Esophagus muscularis mucosa (tissue), 4 donors: ENCODE measurements at regions not wholly inside any gene's neighbourhood (a gene's known extent, or its start where the extent isn't known, plus 50 kb on each side); places are given as distances from the start of the nearest gene placed in this dataset.

Experiments used
- CTCF ChIP-seq, 3 experiments: fragments of 200-600 bp in 2 of 3; fragments of 450-650 bp in 1 of 3; sonication (generic) in 2 of 3; IDR thresholded peaks; one replicate each; pipeline ENCODE4 v1.5.1; 2017 to 2019; ENCODE audit warnings: antibody characterized with exemption in 3 of 3, mild to moderate bottlenecking in 2 of 3, moderate library complexity in 1 of 3
- EP300 ChIP-seq: sonication (generic); formaldehyde crosslinking; IDR thresholded peaks from one replicate; pipeline ENCODE4 v1.6.1; 2017; ENCODE audit warnings: antibody characterized with exemption
- POLR2A ChIP-seq: fragments of 450-650 bp; IDR thresholded peaks from one replicate; pipeline ENCODE4 v1.6.1; 2017; ENCODE audit warnings: antibody characterized with exemption, moderate library complexity, mild to moderate bottlenecking, low read depth
- POLR2AphosphoS5 ChIP-seq, 2 donors: sonication (generic); formaldehyde crosslinking; IDR thresholded peaks; one replicate each; pipeline ENCODE4 v1.6.1; 2017; ENCODE audit warnings: antibody characterized with exemption in 2 of 2

- TF ChIP-seq CTCF (IDR thresholded peaks at IDR 0.05): no peak
- TF ChIP-seq POLR2AphosphoS5 (IDR thresholded peaks at IDR 0.05): no peak
- no peak for TF ChIP-seq POLR2A
- no peak for TF ChIP-seq EP300
These were observed 227.5 kb downstream of the MIAT start for GRCh38 chr22:26884921-26885320.
